H1 (cell line): ENCODE measurements at regions not wholly inside any gene's neighbourhood (a gene's known extent, or its start where the extent isn't known, plus 50 kb on each side); places are given as distances from the start of the nearest gene placed in this dataset.

Experiments
- CTCF ChIA-PET: fragments of 300-600 bp; sonication (Branson Sonifier 250); formaldehyde crosslinking; loops from one replicate; lab custom pipeline; 2021; ENCODE audit not compliant: partially characterized antibody; lab: Charles Lee
- POLR2A ChIA-PET: fragments of 300-600 bp; sonication (Branson Sonifier 250); formaldehyde crosslinking; loops from one replicate; lab custom pipeline; 2021; ENCODE audit warnings: inconsistent platforms; ENCODE audit not compliant: partially characterized antibody; lab: Charles Lee
- DNase-seq, 2 experiments: peaks; one replicate each; pipeline versions ENCODE4 v3.0.0 to v3.0.0-alpha.2; 2010 to 2022; ENCODE audit warnings: low spot score in 2 of 2, low read depth in 1 of 2, mixed read lengths in 1 of 2
- FAIRE-seq: peaks from 2 replicates; lab custom pipeline; 2011; peaks lifted over from hg19 to GRCh38; lab: Jason Lieb, UNC
- H2AFZ ChIP-seq: 2 replicates; pipeline ENCODE4 v1.8.1; 2012; ENCODE audit warnings: low read length, inconsistent platforms
- H2AK5ac ChIP-seq: 2 replicates; pipeline ENCODE4 v1.6.1; 2013; ENCODE audit warnings: low read depth, low read length
- H2BK120ac ChIP-seq: replicated peaks from 2 replicates; pipeline ENCODE3; 2013; ENCODE audit warnings: low read depth, low read length, inconsistent platforms
- H2BK12ac ChIP-seq: 2 replicates; pipeline ENCODE4 v1.6.1; 2013; ENCODE audit warnings: low read depth, low read length
- H2BK15ac ChIP-seq: 2 replicates; pipeline ENCODE4 v1.6.1; 2013; ENCODE audit warnings: low read length
- H2BK20ac ChIP-seq: 2 replicates; pipeline ENCODE4 v1.6.1; 2013; ENCODE audit warnings: low read length
- H2BK5ac ChIP-seq: 2 replicates; pipeline ENCODE4 v1.6.1; 2013; ENCODE audit warnings: low read depth, low read length
- H3K14ac ChIP-seq: 2 replicates; pipeline ENCODE4 v1.6.1; 2013; ENCODE audit warnings: inconsistent platforms; ENCODE audit not compliant: insufficient read length
- H3K18ac ChIP-seq: 2 replicates; pipeline ENCODE4 v1.6.1; 2013; ENCODE audit warnings: low read length; ENCODE audit errors: extremely low read depth
- H3K23ac ChIP-seq: 2 replicates; pipeline ENCODE4 v1.6.1; 2013; ENCODE audit warnings: inconsistent platforms; ENCODE audit not compliant: insufficient read length
- H3K23me2 ChIP-seq: 2 replicates; pipeline ENCODE4 v1.6.1; 2013; ENCODE audit warnings: low read depth, low read length
- H3K27ac ChIP-seq: 2 replicates; pipeline ENCODE4 v1.6.1; 2011; ENCODE audit warnings: low read depth, low read length, inconsistent platforms
- H3K27me3 ChIP-seq, 4 experiments: replicated peaks in 1 of 4; 1 replicate in 1 of 4; 2 replicates in 3 of 4; pipeline versions ENCODE4 v1.6.1 to v1.8.1; 2011 to 2013; ENCODE audit warnings: low read length in 3 of 4, mild to moderate bottlenecking in 3 of 4, inconsistent platforms in 2 of 4, mixed read lengths in 2 of 4, moderate library complexity in 1 of 4; ENCODE audit not compliant: control insufficient read depth in 3 of 4, insufficient read depth in 3 of 4; ENCODE audit errors: extremely low read depth in 1 of 4
- H3K36me3 ChIP-seq, 4 experiments: 2 replicates each; pipeline versions ENCODE4 v1.6.1 to v1.8.1; 2011 to 2013; ENCODE audit warnings: mild to moderate bottlenecking in 4 of 4, low read length in 3 of 4, moderate library complexity in 2 of 4, control low read depth in 1 of 4, inconsistent platforms in 1 of 4; ENCODE audit not compliant: insufficient read depth in 4 of 4, control insufficient read depth in 2 of 4
- H3K4ac ChIP-seq: replicated peaks from 2 replicates; pipeline ENCODE3; 2013; ENCODE audit warnings: low read length, low read depth, mixed read lengths, inconsistent platforms; ENCODE audit not compliant: insufficient read length
- H3K4me1 ChIP-seq, 4 experiments: replicated peaks in 1 of 4; 1 replicate in 1 of 4; 2 replicates in 3 of 4; pipeline versions ENCODE4 v1.6.1 to v1.8.1; 2011 to 2013; ENCODE audit warnings: low read length in 3 of 4, inconsistent platforms in 2 of 4, mixed read lengths in 1 of 4; ENCODE audit not compliant: insufficient read depth in 4 of 4, control insufficient read depth in 3 of 4
- H3K4me2 ChIP-seq, 2 experiments: 2 replicates each; pipeline versions ENCODE4 v1.6.1 to v1.8.1; 2011 to 2013; ENCODE audit warnings: low read depth in 2 of 2, low read length in 2 of 2, control low read depth in 1 of 2, inconsistent platforms in 1 of 2, mild to moderate bottlenecking in 1 of 2; ENCODE audit not compliant: insufficient read depth in 1 of 2
- H3K4me3 ChIP-seq, 4 experiments: fragments of 200-600, 300-600 bp in 1 of 4; sonication (generic), shearing (Covaris generic), sonication (Bioruptor Twin) in 1 of 4; 2 replicates each; pipeline versions ENCODE4 v1.5.1 to v1.8.1; 2011 to 2016; ENCODE audit warnings: low read length in 4 of 4, low read depth in 3 of 4, control low read depth in 2 of 4, inconsistent platforms in 2 of 4, mild to moderate bottlenecking in 2 of 4, mixed read lengths in 1 of 4, moderate library complexity in 1 of 4; ENCODE audit not compliant: insufficient read depth in 2 of 4; ENCODE audit errors: extremely low read depth in 1 of 4
- H3K56ac ChIP-seq: replicated peaks from 2 replicates; pipeline ENCODE3; 2013; ENCODE audit warnings: low read depth, mild to moderate bottlenecking, mixed read lengths, low read length, inconsistent platforms; ENCODE audit not compliant: insufficient read length
- H3K79me1 ChIP-seq: 2 replicates; pipeline ENCODE4 v1.6.1; 2013; ENCODE audit warnings: low read depth, low read length, control low read depth
- H3K79me2 ChIP-seq, 2 experiments: 2 replicates each; pipeline versions ENCODE4 v1.6.1 to v1.8.1; 2012 to 2013; ENCODE audit warnings: low read length in 2 of 2, mild to moderate bottlenecking in 2 of 2, inconsistent platforms in 1 of 2; ENCODE audit not compliant: insufficient read depth in 2 of 2, control insufficient read depth in 1 of 2
- H3K9ac ChIP-seq, 4 experiments: replicated peaks in 1 of 4; 1 replicate in 1 of 4; 2 replicates in 3 of 4; pipeline versions ENCODE4 v1.6.1 to v1.8.1; 2011 to 2013; ENCODE audit warnings: low read depth in 3 of 4, low read length in 3 of 4, control low read depth in 2 of 4, mild to moderate bottlenecking in 2 of 4, moderate library complexity in 2 of 4, inconsistent platforms in 1 of 4; ENCODE audit errors: extremely low read depth in 1 of 4
- H3K9me3 ChIP-seq, 2 experiments: 2 replicates each; pipeline versions ENCODE4 v1.6.1 to v1.8.1; 2012 to 2013; ENCODE audit warnings: mild to moderate bottlenecking in 2 of 2, moderate library complexity in 2 of 2, control low read depth in 1 of 2, inconsistent platforms in 1 of 2, low read depth in 1 of 2, low read length in 1 of 2, mixed read lengths in 1 of 2; ENCODE audit not compliant: insufficient read depth in 2 of 2
- H4K20me1 ChIP-seq, 2 experiments: replicated peaks in 1 of 2; 2 replicates each; pipeline versions ENCODE3 to v1.8.1; 2011 to 2013; ENCODE audit warnings: inconsistent platforms in 2 of 2, low read length in 2 of 2, mild to moderate bottlenecking in 1 of 2; ENCODE audit not compliant: insufficient read depth in 2 of 2, control insufficient read depth in 1 of 2
- H4K5ac ChIP-seq: 2 replicates; pipeline ENCODE4 v1.6.1; 2013; ENCODE audit warnings: low read length, low read depth, mixed read lengths, inconsistent platforms; ENCODE audit not compliant: insufficient read length
- H4K8ac ChIP-seq: 2 replicates; pipeline ENCODE4 v1.8.0; 2013; ENCODE audit warnings: mild to moderate bottlenecking, moderate library complexity, low read length, inconsistent platforms; ENCODE audit not compliant: insufficient read depth; ENCODE audit errors: extremely low read depth
- H4K91ac ChIP-seq: replicated peaks from 2 replicates; pipeline ENCODE3; 2013; ENCODE audit warnings: low read length, mixed read lengths, inconsistent platforms; ENCODE audit not compliant: insufficient read length
- BRCA1 ChIP-seq: IDR thresholded peaks from 2 replicates; pipeline ENCODE4 v1.6.1; 2012; ENCODE audit warnings: low read depth, low read length, improper control_type of control experiment
- CHD1 ChIP-seq: IDR thresholded peaks from 2 replicates; pipeline ENCODE4 v1.6.1; 2012; ENCODE audit warnings: low read depth, low read length, improper control_type of control experiment
- CREB1 ChIP-seq: IDR thresholded peaks from 2 replicates; pipeline ENCODE4 v1.6.1; 2012; ENCODE audit warnings: inconsistent platforms
- FOSL1 ChIP-seq: IDR thresholded peaks from 2 replicates; pipeline ENCODE4 v1.6.1; 2011; ENCODE audit warnings: mild to moderate bottlenecking, low read depth, low read length, moderate library complexity; ENCODE audit not compliant: insufficient read depth
- JUN ChIP-seq: IDR thresholded peaks from 2 replicates; pipeline ENCODE4 v1.6.1; 2011; ENCODE audit warnings: low read depth, mild to moderate bottlenecking, improper control_type of control experiment, low read length
- NRF1 ChIP-seq: IDR thresholded peaks from 2 replicates; pipeline ENCODE4 v1.6.1; 2011; ENCODE audit warnings: mild to moderate bottlenecking, low read depth, low read length, improper control_type of control experiment
- PHF8 ChIP-seq: fragments of 200-600 bp; sonication (generic); conservative IDR thresholded peaks from 2 replicates; pipeline ENCODE4 v1.7.1; 2012; ENCODE audit warnings: low read depth, mild to moderate bottlenecking, inconsistent platforms, low read length, moderate library complexity
- SP2 ChIP-seq: IDR thresholded peaks from 2 replicates; pipeline ENCODE4 v1.6.1; 2012; ENCODE audit warnings: mild to moderate bottlenecking, low read length, inconsistent platforms
- SP4 ChIP-seq: IDR thresholded peaks from 2 replicates; pipeline ENCODE4 v1.6.1; 2012; ENCODE audit warnings: low read length, inconsistent platforms
- TAF7 ChIP-seq: optimal IDR thresholded peaks from 2 replicates; pipeline ENCODE3; 2011; ENCODE audit warnings: low read depth, mild to moderate bottlenecking, inconsistent platforms, low read length, moderate library complexity, borderline replicate concordance
- WGBS, 2 experiments: shearing (Covaris generic) in 1 of 2; methylation state at CpG; one replicate each; pipeline versions ENCODE4 v1.1.6 to v1.1.7; 2013 to 2015; ENCODE audit warnings: low lambda C conversion rate in 2 of 2, mixed read lengths in 2 of 2, inconsistent platforms in 1 of 2, low coverage in 1 of 2, missing lambda C conversion rate in 1 of 2; ENCODE audit not compliant: insufficient replicate concordance in 2 of 2, insufficient coverage in 1 of 2, insufficient read length in 1 of 2; ENCODE audit errors: extremely low coverage in 1 of 2, missing lambda C conversion rate in 1 of 2; 5-methylcytosine and 5-hydroxymethylcytosine counted together
- TF ChIP-seq, protein P1 (sequence below): IDR thresholded peaks from 2 replicates; pipeline ENCODE4 v1.6.1; 2011; ENCODE audit warnings: low read depth, mild to moderate bottlenecking, low read length; ENCODE audit not compliant: insufficient read depth

DNA sequence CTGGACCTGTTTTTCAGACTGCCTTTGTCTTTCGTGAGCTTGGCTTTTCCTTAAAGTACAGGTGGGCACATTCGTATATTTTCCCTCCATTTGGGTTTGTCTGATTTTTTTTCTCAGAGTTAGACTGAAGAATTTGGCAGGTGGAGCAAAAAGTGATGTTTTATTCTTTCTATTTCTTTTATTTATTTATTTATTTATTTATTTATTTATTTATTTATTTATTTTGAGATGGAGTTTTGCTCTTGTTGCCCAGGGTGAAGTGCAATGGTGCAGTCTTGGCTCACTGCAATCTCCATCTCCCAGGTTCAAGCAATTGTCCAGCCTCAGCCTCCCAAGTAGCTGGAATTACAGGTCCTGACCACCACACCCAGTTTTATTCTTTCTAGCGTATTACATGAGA lies 1805.1 kb upstream of the WWC1 start:
- H3K9me3 ChIP-seq: no peaks in the 10 kb centered on the region
- H2AFZ ChIP-seq: no peak overlapping the region
- no peaks in the 10 kb centered on the region for H3K36me3 ChIP-seq
- H3K79me1 ChIP-seq: no peaks in the 10 kb centered on the region
- H3K27me3 ChIP-seq: no peaks in the 10 kb centered on the region
- no peaks in the 10 kb centered on the region for H4K20me1 ChIP-seq
- no peak overlapping the region for H3K4ac ChIP-seq
- H3K56ac ChIP-seq: no peak overlapping the region
- ChIA-PET POLR2A (no interaction called here), CTCF (interaction anchor here (0.9 kb wide), 1 partner anchor 16 kb away, joined by 3 read pairs; no protein-coding TSS in a partner anchor)
- H3K23ac ChIP-seq: no peak overlapping the region
- H3K9ac ChIP-seq: no peak overlapping the region
- no peak overlapping the region for H2BK12ac ChIP-seq
- H4K91ac ChIP-seq: no peak overlapping the region
- no peaks in the 10 kb centered on the region for H3K79me2 ChIP-seq
- no peak overlapping the region for H3K18ac ChIP-seq
- no peak overlapping the region for H3K27ac ChIP-seq
- no peak overlapping the region for H3K4me3 ChIP-seq
- no peak overlapping the region for H2AK5ac ChIP-seq
- no peak overlapping the region for H2BK5ac ChIP-seq
- no peak overlapping the region for H2BK15ac ChIP-seq
- no peak overlapping the region for H4K8ac ChIP-seq
- H3K14ac ChIP-seq: no peak overlapping the region
- H2BK120ac ChIP-seq: no peak overlapping the region
- no peaks in the 10 kb centered on the region for H3K4me1 ChIP-seq
- DNase-seq (no peak), FAIRE-seq (no peak)
- no peak overlapping the region for H4K5ac ChIP-seq
- no peaks in the 10 kb centered on the region for H3K23me2 ChIP-seq
- 96% methylated on average over 3 of the region's 3 CpGs; no CpG with 5 or more reads in 1 of the 2 experiments for WGBS, 2 experiments
- TF ChIP-seq CHD1 (no peak), SP2 (no peak), FOSL1 (no peak), BRCA1 (no peak), JUN (no peak), PHF8 (no peak), CREB1 (no peak), NRF1 (no peak), TAF7 (no peak), SP4 (no peak)
- TF ChIP-seq, protein P1, sequence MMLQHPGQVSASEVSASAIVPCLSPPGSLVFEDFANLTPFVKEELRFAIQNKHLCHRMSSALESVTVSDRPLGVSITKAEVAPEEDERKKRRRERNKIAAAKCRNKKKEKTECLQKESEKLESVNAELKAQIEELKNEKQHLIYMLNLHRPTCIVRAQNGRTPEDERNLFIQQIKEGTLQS: no peak
- no peak overlapping the region for H2BK20ac ChIP-seq
- H3K4me2 ChIP-seq: no peak overlapping the region
